DND-41 (cell line): ENCODE measurements at regions not wholly inside any gene's neighbourhood (a gene's known extent, or its start where the extent isn't known, plus 50 kb on each side); places are given as distances from the start of the nearest gene placed in this dataset.

Experiments used
- ATAC-seq: fragments of 200-7000 bp; cut with Tn5 transposase; 3 replicates; pipeline ENCODE4 v1.9.1; 2021; ENCODE audit warnings: low read depth; ENCODE audit not compliant: insufficient read depth
- DNase-seq: peaks from one replicate; pipeline ENCODE4 v3.0.0-alpha.2; 2020
- H2AFZ ChIP-seq: 2 replicates; pipeline ENCODE4 v1.6.0; 2012; ENCODE audit warnings: low read depth, low read length
- H3K27ac ChIP-seq: 2 replicates; pipeline ENCODE4 v1.5.1; 2012; ENCODE audit warnings: low read length, inconsistent platforms
- H3K27me3 ChIP-seq: fragments of 200-600 bp; sonication (generic); 2 replicates; pipeline ENCODE4 v1.6.0; 2012; ENCODE audit warnings: low read length, mild to moderate bottlenecking, inconsistent platforms; ENCODE audit not compliant: insufficient read depth, poor library complexity
- H3K36me3 ChIP-seq: 2 replicates; pipeline ENCODE4 v1.5.1; 2012; ENCODE audit warnings: low read length, inconsistent platforms; ENCODE audit not compliant: insufficient read depth
- H3K4me1 ChIP-seq: 2 replicates; pipeline ENCODE4 v1.5.1; 2012; ENCODE audit warnings: mild to moderate bottlenecking, low read length; ENCODE audit not compliant: insufficient read depth
- H3K4me2 ChIP-seq: 2 replicates; pipeline ENCODE4 v1.6.0; 2012; ENCODE audit warnings: mild to moderate bottlenecking, moderate library complexity, low read length, inconsistent platforms; ENCODE audit not compliant: insufficient read depth
- H3K4me3 ChIP-seq, 2 experiments: fragments of 200-600 bp in 1 of 2; shearing (Covaris generic) in 1 of 2; 2 replicates each; pipeline ENCODE4 v1.5.1; 2012 to 2016; ENCODE audit warnings: inconsistent platforms in 2 of 2, low read length in 2 of 2, mild to moderate bottlenecking in 2 of 2, low read depth in 1 of 2, moderate library complexity in 1 of 2
- H3K79me2 ChIP-seq: 2 replicates; pipeline ENCODE4 v1.6.0; 2012; ENCODE audit warnings: low read length, inconsistent platforms; ENCODE audit not compliant: insufficient read depth
- H3K9ac ChIP-seq: 2 replicates; pipeline ENCODE4 v1.6.0; 2012; ENCODE audit warnings: low read depth, mild to moderate bottlenecking, inconsistent platforms, low read length, moderate library complexity
- H3K9me3 ChIP-seq: 2 replicates; pipeline ENCODE4 v1.5.1; 2012; ENCODE audit warnings: low read length, moderate library complexity, mild to moderate bottlenecking, inconsistent platforms; ENCODE audit not compliant: insufficient read depth, severe bottlenecking
- H4K20me1 ChIP-seq: 2 replicates; pipeline ENCODE4 v1.6.0; 2012; ENCODE audit warnings: low read length; ENCODE audit not compliant: insufficient read depth
- CTCF ChIP-seq: IDR thresholded peaks from 2 replicates; pipeline ENCODE4 v1.5.1; 2012; ENCODE audit warnings: borderline replicate concordance, low read length, moderate library complexity, mild to moderate bottlenecking; ENCODE audit not compliant: poor library complexity, severe bottlenecking; ENCODE audit errors: extremely low read depth
- EZH2 ChIP-seq: IDR thresholded peaks from 3 replicates; pipeline ENCODE4 v1.6.1; 2012; ENCODE audit warnings: borderline replicate concordance, low read depth, mild to moderate bottlenecking, moderate library complexity, low read length, inconsistent platforms; ENCODE audit not compliant: severe bottlenecking

- no peak overlapping the region for H2AFZ ChIP-seq
- H3K9ac ChIP-seq, result no peak overlapping the region
- H3K79me2 ChIP-seq, result no peaks in the 10 kb centered on the region
- TF ChIP-seq CTCF (no peak), EZH2 (no peak)
- no peak overlapping the region for H3K4me2 ChIP-seq
- no peak for ATAC-seq
- H3K4me1 ChIP-seq, result no peaks in the 10 kb centered on the region
- no peak for DNase-seq
- no peak overlapping the region for H3K27ac ChIP-seq
- H3K27me3 ChIP-seq, result peaks cover 5% of the 10 kb centered on the region
- no peaks in the 10 kb centered on the region for H4K20me1 ChIP-seq
- H3K4me3 ChIP-seq, result no peak overlapping the region
- no peaks in the 10 kb centered on the region for H3K36me3 ChIP-seq
- H3K9me3 ChIP-seq, result no peaks in the 10 kb centered on the region
Measured at GRCh38 chr11:64484191-64485022, 71.3 kb upstream of the SLC22A11 start.

- Histone ChIP-seq H4K20me1 (no peaks in the 10 kb centered on the region), H3K4me2 (no peak overlapping the region), H3K36me3 (no peaks in the 10 kb centered on the region), H3K27ac (no peak overlapping the region), H3K4me1 (no peaks in the 10 kb centered on the region), H3K27me3 (peaks cover 11% of the 10 kb centered on the region), H3K9ac (no peak overlapping the region), H3K9me3 (no peaks in the 10 kb centered on the region), H3K4me3 (no peak overlapping the region), H3K79me2 (no peaks in the 10 kb centered on the region), H2AFZ (no peak overlapping the region)
- no peak for DNase-seq
- ATAC-seq, result no peak
- no peak for TF ChIP-seq EZH2
- TF ChIP-seq CTCF, result no peak
Measured at GRCh38 chr11:64485074-64485473, 70.7 kb upstream of the SLC22A11 start.

- ATAC-seq (peak; percentile 70), DNase-seq (peak; percentile 37)
- Histone ChIP-seq H3K4me2 (no peak overlapping the region), H3K9me3 (no peaks in the 10 kb centered on the region), H3K9ac (no peak overlapping the region), H3K4me3 (no peak overlapping the region), H2AFZ (no peak overlapping the region), H4K20me1 (0 out of 2 replicates have a peak, but pooled peaks cover 3% of the 10 kb centered on the region), H3K4me1 (no peaks in the 10 kb centered on the region), H3K79me2 (no peaks in the 10 kb centered on the region), H3K36me3 (no peaks in the 10 kb centered on the region), H3K27ac (no peak overlapping the region), H3K27me3 (peaks cover 38% of the 10 kb centered on the region)
- no peak for TF ChIP-seq EZH2
- TF ChIP-seq CTCF, result peak; percentile 75
Measured at GRCh38 chr11:64489831-64490441, 65.8 kb upstream of the SLC22A11 start.
